GM06990 (cell line): ENCODE measurements at regions not wholly inside any gene's neighbourhood (a gene's known extent, or its start where the extent isn't known, plus 50 kb on each side); places are given as distances from the start of the nearest gene placed in this dataset.

Experiments used
- DNase-seq: peaks from one replicate; pipeline ENCODE4 v3.0.0-alpha.2; 2011; ENCODE audit not compliant: insufficient read length; ENCODE audit errors: extremely low read depth
- H3K27me3 ChIP-seq: replicated peaks from 2 replicates; pipeline ENCODE4 v1.6.0; 2011; ENCODE audit warnings: low read length; ENCODE audit not compliant: control insufficient read depth, insufficient read depth
- H3K36me3 ChIP-seq: 2 replicates; pipeline ENCODE4 v1.5.1; 2011; ENCODE audit warnings: low read length; ENCODE audit not compliant: control insufficient read depth, insufficient read depth
- H3K4me3 ChIP-seq: replicated peaks from 2 replicates; pipeline ENCODE4 v1.5.1; 2011; ENCODE audit warnings: low read depth, mild to moderate bottlenecking, control low read depth, low read length
- TF ChIP-seq, protein P1 (sequence below): IDR thresholded peaks from 2 replicates; pipeline ENCODE4 v1.5.1; 2011; ENCODE audit warnings: low read length, control low read depth, mild to moderate bottlenecking, inconsistent platforms; ENCODE audit not compliant: insufficient read depth, poor library complexity, severe bottlenecking

DNA sequence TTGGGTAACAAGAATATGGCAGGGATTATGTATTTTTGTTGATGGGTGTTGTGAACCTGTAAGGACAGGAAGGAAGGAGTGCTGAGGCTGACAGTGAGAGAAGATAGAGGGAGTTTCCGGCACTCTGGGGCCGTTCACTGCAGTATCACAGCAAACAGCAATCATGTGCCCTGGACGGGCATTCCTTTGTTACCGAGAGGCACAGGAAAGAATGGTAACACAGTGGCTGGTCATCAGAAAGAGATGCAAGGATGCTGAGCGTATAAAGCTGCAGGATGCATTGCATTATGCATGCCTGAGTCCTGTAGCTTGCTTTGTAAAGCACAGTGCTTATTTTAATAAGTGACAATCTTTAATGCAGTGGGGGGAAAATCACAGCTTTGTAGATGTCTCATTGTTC, 286.8 kb downstream of the RPS24 start:
- TF ChIP-seq, protein P1, sequence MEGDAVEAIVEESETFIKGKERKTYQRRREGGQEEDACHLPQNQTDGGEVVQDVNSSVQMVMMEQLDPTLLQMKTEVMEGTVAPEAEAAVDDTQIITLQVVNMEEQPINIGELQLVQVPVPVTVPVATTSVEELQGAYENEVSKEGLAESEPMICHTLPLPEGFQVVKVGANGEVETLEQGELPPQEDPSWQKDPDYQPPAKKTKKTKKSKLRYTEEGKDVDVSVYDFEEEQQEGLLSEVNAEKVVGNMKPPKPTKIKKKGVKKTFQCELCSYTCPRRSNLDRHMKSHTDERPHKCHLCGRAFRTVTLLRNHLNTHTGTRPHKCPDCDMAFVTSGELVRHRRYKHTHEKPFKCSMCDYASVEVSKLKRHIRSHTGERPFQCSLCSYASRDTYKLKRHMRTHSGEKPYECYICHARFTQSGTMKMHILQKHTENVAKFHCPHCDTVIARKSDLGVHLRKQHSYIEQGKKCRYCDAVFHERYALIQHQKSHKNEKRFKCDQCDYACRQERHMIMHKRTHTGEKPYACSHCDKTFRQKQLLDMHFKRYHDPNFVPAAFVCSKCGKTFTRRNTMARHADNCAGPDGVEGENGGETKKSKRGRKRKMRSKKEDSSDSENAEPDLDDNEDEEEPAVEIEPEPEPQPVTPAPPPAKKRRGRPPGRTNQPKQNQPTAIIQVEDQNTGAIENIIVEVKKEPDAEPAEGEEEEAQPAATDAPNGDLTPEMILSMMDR, result no peak
- no peaks in the 10 kb centered on the region for H3K27me3 ChIP-seq
- no peak for DNase-seq
- H3K4me3 ChIP-seq, result no peak overlapping the region
- no peaks in the 10 kb centered on the region for H3K36me3 ChIP-seq

DNA sequence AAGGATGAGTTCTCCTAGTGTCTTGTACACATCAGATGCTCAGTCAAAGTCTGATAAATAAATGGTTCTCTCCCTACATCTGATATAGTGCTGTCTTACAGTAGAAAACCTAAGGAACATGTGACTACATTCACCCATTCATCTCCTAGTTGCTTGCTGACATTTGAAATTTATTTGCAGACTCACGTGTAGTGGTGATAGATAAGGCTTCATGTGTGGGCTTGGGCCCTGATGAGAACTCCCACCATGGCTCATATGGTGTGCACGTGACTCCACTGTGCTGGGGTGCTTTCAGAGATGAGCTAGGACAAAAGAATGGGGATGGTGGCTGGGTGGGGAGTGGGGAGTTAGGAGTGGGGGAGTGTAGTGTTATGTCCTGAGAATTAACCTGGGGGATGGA, 287.3 kb downstream of the RPS24 start:
- Histone ChIP-seq H3K36me3 (no peaks in the 10 kb centered on the region), H3K27me3 (no peaks in the 10 kb centered on the region), H3K4me3 (no peak overlapping the region)
- TF ChIP-seq, protein P1, result no peak
- no peak for DNase-seq

DNA sequence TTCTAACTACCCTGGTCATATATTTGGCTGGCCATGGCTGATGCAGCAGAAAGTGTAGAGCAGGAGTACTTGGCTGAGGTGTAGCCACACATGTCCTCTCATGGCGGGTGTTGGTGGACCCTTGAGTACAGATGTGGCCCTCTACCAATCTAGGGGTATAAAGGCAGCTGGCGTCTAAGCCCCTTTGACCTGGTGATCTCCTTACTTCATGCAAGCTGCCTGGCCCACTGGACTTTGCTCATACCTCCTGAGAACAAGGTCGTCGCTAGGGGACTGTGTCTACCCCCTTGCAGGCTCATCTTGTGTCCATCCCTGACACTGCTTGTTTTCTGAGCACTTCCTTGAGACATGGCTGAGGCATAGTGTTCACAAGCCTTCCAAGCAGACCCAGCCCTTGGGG, 287.8 kb downstream of the RPS24 start:
- TF ChIP-seq, protein P1, result no peak
- DNase-seq, result no peak
- Histone ChIP-seq H3K27me3 (no peaks in the 10 kb centered on the region), H3K36me3 (no peaks in the 10 kb centered on the region), H3K4me3 (no peak overlapping the region)

DNA sequence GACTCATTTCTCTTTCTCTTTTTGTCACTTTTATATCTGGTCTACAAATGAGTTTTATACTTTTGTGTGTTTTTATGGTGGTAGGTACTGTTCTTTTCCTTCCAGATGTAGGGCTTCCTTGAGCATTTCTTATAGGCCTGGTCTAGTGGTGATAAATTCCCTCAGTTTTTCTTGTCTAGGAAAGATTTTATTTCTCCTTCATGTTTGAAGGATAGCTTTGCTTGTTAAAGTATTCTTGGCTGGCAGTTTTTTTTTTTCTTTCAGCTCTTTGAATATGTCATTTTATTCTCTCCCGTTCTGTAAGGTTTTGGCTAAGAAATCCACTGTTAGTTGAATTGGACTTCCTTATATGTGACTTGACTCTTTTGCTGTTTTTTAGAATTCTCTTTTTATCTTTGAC, 292.7 kb downstream of the RPS24 start:
- H3K27me3 ChIP-seq, result no peaks in the 10 kb centered on the region
- no peaks in the 10 kb centered on the region for H3K36me3 ChIP-seq
- DNase-seq, result no peak
- H3K4me3 ChIP-seq, result no peak overlapping the region
- TF ChIP-seq, protein P1, result no peak

DNA sequence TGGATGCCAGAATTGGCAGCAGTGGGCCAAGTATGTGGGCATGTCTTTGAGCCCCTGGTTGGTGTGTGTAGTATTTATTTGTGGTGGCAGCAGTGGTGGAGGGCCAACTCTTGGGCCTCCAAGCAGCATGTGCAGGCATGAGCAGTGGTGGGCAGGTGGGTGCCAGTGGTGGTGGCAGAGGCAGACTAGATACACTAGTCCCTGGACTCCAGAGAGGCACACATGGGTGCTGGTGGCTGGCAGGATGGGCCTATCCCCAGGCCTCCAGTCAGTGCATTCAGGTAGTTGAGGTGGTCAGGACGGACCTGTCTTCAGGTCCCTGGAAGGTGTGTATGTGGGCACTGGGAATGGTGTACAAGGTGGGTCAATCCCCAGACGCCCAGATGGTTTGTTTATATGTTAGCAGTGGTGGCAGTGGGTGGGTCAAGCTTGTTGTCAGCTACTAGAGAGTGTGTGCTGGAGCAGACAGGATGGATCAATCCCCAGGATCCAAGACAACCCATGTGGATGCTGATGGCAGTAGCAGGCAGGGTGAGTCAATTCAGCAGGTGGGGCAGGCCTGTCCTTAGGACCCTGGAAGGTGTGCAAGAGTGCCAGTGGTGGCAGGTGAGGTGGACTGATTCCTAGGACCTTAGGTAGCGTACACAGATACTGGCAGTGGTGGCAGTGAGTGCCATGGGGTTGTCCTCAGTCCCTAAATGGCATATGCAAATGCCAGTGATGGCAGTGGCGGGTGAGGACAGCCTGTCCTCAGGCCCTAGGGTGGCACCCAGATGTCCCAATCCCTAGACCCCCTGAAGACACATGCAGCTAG, 294.3 kb downstream of the RPS24 start:
- TF ChIP-seq, protein P1, result no peak
- H3K36me3 ChIP-seq, result no peaks in the 10 kb centered on the region
- no peak overlapping the region for H3K4me3 ChIP-seq
- DNase-seq, result no peak
- no peaks in the 10 kb centered on the region; the same call in 1 of the 2 replicates for H3K27me3 ChIP-seq
